ENCODE measurements at regions not wholly inside any gene's neighbourhood (a gene's known extent, or its start where the extent isn't known, plus 50 kb on each side); places are given as distances from the start of the nearest gene placed in this dataset.
"Not testable (repeated sequence)": the region's sequence is repeated elsewhere in the genome, so short reads cannot be mapped to it uniquely, and the experiment has no call there.

DNA sequence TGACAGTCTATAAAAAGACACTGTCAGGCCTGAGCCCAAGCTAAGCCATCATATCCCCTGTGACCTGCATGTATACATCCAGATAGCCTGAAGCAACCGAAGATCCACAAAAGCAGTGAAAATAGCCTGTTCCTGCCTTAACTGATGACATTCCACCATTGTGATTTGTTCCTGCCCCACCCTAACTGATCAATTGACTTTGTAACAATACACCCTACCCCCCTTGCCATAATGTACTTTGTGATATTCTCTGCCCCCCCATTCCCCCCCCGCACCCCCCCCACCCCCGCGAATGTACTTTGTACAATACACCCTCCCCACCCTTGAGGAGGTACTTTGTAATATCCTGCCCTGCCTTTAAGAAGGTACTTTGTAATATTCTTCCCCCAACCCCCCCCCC lies 82.2 kb upstream of the MED13 start:
- DNase-seq (ENCODE audit: low read depth): no peak
- Histone ChIP-seq H3K4me3 (ENCODE audit: low read depth, low read length) (no peak overlapping the region), H3K36me3 (ENCODE audit: control insufficient read depth, insufficient read depth, low read length) (no peaks in the 10 kb centered on the region), H3K27me3 (ENCODE audit: control insufficient read depth, insufficient read depth, low read length) (no peaks in the 10 kb centered on the region)
- TF ChIP-seq CTCF (IDR thresholded peaks at IDR 0.05; ENCODE audit: insufficient read depth, low read length, poor library complexity, severe bottlenecking): no peak

GRCh38 chr17:62140836-62141235 lies 75.8 kb upstream of the MED13 start:
- no peak for TF ChIP-seq CTCF (IDR thresholded peaks at IDR 0.05; ENCODE audit: insufficient read depth, low read length, poor library complexity, severe bottlenecking)
- DNase-seq (ENCODE audit: low read depth): no peak
- H3K27me3 ChIP-seq (ENCODE audit: control insufficient read depth, insufficient read depth, low read length): peaks cover 23% of the 10 kb centered on the region
- H3K36me3 ChIP-seq (ENCODE audit: control insufficient read depth, insufficient read depth, low read length): no peaks in the 10 kb centered on the region
- H3K4me3 ChIP-seq (ENCODE audit: low read depth, low read length): no peak overlapping the region

- H3K4me3 ChIP-seq (ENCODE audit: low read depth, low read length): no peak overlapping the region
- TF ChIP-seq CTCF (IDR thresholded peaks at IDR 0.05; ENCODE audit: insufficient read depth, low read length, poor library complexity, severe bottlenecking): no peak
- H3K36me3 ChIP-seq (ENCODE audit: control insufficient read depth, insufficient read depth, low read length): no peaks in the 10 kb centered on the region
- peaks cover 23% of the 10 kb centered on the region for H3K27me3 ChIP-seq (ENCODE audit: control insufficient read depth, insufficient read depth, low read length)
- no peak for DNase-seq (ENCODE audit: low read depth)
Observed at GRCh38 chr17:62140376-62140775, 75.3 kb upstream of the MED13 start.

- H3K27me3 ChIP-seq (ENCODE audit: control insufficient read depth, insufficient read depth, low read length): peaks cover 23% of the 10 kb centered on the region
- not testable (repeated sequence) for H3K36me3 ChIP-seq (ENCODE audit: control insufficient read depth, insufficient read depth, low read length); H3K4me3 ChIP-seq (ENCODE audit: low read depth, low read length); DNase-seq (ENCODE audit: low read depth)
Observed at GRCh38 chr17:62139690-62140354, 74.7 kb upstream of the MED13 start.

- Histone ChIP-seq H3K36me3 (ENCODE audit: control insufficient read depth, insufficient read depth, low read length) (no peaks in the 10 kb centered on the region), H3K4me3 (ENCODE audit: low read depth, low read length) (no peak overlapping the region), H3K27me3 (ENCODE audit: control insufficient read depth, insufficient read depth, low read length) (peaks cover 23% of the 10 kb centered on the region)
- no peak for TF ChIP-seq CTCF (IDR thresholded peaks at IDR 0.05; ENCODE audit: insufficient read depth, low read length, poor library complexity, severe bottlenecking)
- DNase-seq (ENCODE audit: low read depth): no peak
Observed at GRCh38 chr17:62139141-62139540, 74.1 kb upstream of the MED13 start.

DNA sequence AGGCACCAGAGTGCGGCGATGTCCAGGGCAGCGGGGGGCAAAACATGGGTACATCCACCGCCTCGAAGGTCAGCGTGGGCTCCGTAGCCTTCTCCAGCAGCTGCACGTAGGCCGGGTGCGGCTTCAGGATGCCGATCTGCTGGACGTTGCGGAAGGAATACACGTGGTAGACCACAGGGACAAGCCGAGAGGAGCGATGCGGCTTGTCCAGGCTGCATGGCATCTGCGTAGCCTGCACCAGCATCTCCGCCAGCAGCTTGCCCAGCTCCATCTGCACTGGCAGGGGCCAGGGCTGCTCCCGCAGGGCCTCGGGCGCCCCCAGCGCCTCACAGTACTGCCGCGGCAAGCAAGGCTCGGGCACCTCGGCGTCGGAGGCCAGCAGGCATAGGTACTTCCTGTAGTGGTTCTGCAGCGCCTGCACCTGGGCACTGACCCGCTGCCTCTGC lies 73.6 kb upstream of the MED13 start:
- not testable (repeated sequence) for H3K36me3 ChIP-seq (ENCODE audit: control insufficient read depth, insufficient read depth, low read length); DNase-seq (ENCODE audit: low read depth)
- Histone ChIP-seq H3K4me3 (ENCODE audit: low read depth, low read length) (peak overlapping the region; percentile 4), H3K27me3 (ENCODE audit: control insufficient read depth, insufficient read depth, low read length) (peaks cover 23% of the 10 kb centered on the region)

- not testable (repeated sequence) for DNase-seq (ENCODE audit: low read depth); H3K36me3 ChIP-seq (ENCODE audit: control insufficient read depth, insufficient read depth, low read length)
- Histone ChIP-seq H3K27me3 (ENCODE audit: control insufficient read depth, insufficient read depth, low read length) (peaks cover 23% of the 10 kb centered on the region), H3K4me3 (ENCODE audit: low read depth, low read length) (peak overlapping the region; percentile 13)
Observed at GRCh38 chr17:62137734-62138624, 72.9 kb upstream of the MED13 start.

GRCh38 chr17:62137013-62137733 lies 72.1 kb upstream of the MED13 start:
- not testable (repeated sequence) for H3K4me3 ChIP-seq (ENCODE audit: low read depth, low read length); H3K36me3 ChIP-seq (ENCODE audit: control insufficient read depth, insufficient read depth, low read length); DNase-seq (ENCODE audit: low read depth)
- H3K27me3 ChIP-seq (ENCODE audit: control insufficient read depth, insufficient read depth, low read length): peaks cover 23% of the 10 kb centered on the region

Measured in kidney epithelial cell (primary cell).